ENCODE measurements at regions not wholly inside any gene's neighbourhood (a gene's known extent, or its start where the extent isn't known, plus 50 kb on each side); places are given as distances from the start of the nearest gene placed in this dataset.

- TF ChIP-seq ZNF219 (CRISPR knock-in tag; IDR thresholded peaks at IDR 0.05; ENCODE audit: borderline replicate concordance) (no peak), CTCF (IDR thresholded peaks at IDR 0.05) (no peak), E2F4 (CRISPR knock-in tag; IDR thresholded peaks at IDR 0.05; ENCODE audit: borderline replicate concordance, low read depth) (no peak), AFF4 (CRISPR knock-in tag; IDR thresholded peaks at IDR 0.05; ENCODE audit: borderline replicate concordance) (no peak), MXD4 (CRISPR knock-in tag; IDR thresholded peaks at IDR 0.05; ENCODE audit: borderline replicate concordance) (no peak), NFYB (CRISPR knock-in tag; conservative IDR thresholded peaks at IDR 0.05; ENCODE audit: low read depth) (no peak), JAZF1 (CRISPR knock-in tag; IDR thresholded peaks at IDR 0.05) (no peak), TEAD1 (CRISPR knock-in tag; IDR thresholded peaks at IDR 0.05) (no peak), CREB1 (CRISPR knock-in tag; IDR thresholded peaks at IDR 0.05) (no peak)
Observed at GRCh38 chr12:46985816-46986215, 93.6 kb upstream of the PCED1B start.

All from WTC11 (cell line).